Activated CD8-positive, alpha-beta memory T cell treated with anti-CD3 and anti-CD28 coated beads for 48 hours (primary cell): ENCODE measurements at regions not wholly inside any gene's neighbourhood (a gene's known extent, or its start where the extent isn't known, plus 50 kb on each side); places are given as distances from the start of the nearest gene placed in this dataset.
"Not testable (repeated sequence)": the region's sequence is repeated elsewhere in the genome, so short reads cannot be mapped to it uniquely, and the experiment has no call there.

Source experiments
- DNase-seq, 3 experiments: peaks; one replicate each; pipeline ENCODE4 v3.0.0-alpha.2; 2020; ENCODE audit warnings: low read depth in 2 of 3, low spot score in 2 of 3

DNA sequence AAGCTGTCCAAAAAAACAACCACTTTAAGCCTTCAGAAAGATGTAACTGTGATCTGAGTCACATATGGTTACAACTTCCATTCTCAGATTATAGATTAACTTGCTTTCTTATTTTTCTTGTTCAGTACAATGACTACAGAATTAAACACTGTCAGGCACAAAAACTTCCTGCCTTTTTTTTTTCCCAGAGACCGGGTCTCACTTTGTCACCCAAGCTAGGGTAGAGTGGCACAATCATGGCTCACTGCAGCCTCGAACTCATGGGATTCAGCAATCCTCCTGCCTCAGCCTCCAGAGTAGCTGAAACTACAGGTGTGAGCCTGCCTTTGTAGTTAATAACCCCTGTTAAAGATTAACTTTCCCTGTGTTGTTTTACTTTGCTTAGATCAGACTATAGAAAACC lies 163.2 kb downstream of the AVL9 start:
- no peak for DNase-seq

GRCh38 chr7:32658034-32658433 lies 162.7 kb downstream of the AVL9 start:
- DNase-seq: no peak

- DNase-seq: not testable (repeated sequence)
Measured at GRCh38 chr7:32654549-32654948, 159.3 kb downstream of the AVL9 start.

DNA sequence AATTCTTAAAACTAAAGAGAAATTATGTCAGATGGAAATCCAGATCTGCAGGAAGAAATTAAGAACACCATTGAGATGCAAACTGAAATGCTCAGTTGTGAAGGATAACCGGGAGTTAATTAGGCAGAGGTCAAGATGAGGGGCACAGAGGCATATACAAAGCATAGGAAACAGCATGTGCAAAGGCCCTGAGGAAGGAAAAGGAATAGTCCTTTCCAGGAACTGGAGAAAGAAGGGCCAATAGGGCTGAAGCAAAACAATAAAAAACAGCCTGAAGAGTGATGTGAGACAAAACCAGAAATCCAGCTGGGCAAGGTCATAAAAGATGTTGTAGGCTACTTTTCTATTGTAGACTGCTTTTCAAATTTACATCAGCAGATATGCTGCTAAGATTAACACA lies 155.1 kb downstream of the AVL9 start:
- DNase-seq: not testable (repeated sequence)

DNA sequence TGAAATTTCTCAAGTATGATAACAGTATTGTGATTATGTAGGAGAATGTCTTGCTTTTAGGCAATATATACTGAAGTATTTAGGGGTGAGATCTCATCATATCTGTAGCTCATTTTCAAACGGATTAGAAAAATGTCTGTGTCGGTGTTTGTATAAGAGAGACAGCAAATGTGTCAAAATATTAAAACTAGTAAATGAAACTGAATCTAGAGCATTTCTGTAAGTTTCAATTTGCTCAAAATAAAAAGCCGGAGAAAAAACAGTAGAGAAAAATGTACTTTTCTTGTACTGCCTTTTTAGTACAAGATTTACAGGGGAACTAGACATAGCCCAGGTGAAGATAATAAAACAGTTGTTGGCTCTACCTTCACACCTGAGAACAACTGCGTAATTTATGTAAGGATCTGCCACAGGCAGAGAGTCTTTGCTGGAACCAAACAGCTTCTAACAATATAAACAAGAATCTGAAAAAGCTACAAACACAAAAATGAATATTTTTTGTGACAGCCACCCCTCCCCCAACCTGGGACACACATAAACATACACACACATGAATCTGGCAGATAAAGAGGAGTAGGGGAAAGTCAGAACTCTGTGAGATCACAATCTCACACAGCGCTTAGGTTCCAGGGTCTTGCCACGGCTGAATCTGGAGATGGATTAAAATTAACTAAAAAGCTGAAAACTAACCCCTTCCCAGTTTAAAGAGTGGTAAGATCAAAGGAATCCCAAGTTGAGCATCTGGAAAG lies 153.3 kb downstream of the AVL9 start:
- DNase-seq: no peak

GRCh38 chr7:32645255-32645654 lies 150.0 kb downstream of the AVL9 start:
- not testable (repeated sequence) for DNase-seq

DNA sequence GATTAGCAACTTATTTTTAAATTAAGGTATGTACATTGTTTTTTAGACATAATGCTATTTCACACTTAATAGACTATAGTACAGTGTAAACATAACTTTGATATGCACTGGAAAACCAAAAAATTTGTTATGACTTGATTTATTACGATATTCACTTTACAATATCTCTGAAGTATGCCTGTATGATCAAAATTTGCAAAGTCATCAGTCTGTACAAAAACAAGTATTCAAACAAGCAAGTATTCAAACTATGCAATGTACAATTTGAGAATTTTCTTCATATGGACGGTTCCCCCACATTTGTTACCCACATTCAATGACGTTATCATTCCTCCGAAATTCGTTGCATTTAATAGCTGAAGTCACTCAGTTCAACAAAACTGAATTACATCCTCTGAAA lies 147.9 kb downstream of the AVL9 start:
- DNase-seq: no peak

DNA sequence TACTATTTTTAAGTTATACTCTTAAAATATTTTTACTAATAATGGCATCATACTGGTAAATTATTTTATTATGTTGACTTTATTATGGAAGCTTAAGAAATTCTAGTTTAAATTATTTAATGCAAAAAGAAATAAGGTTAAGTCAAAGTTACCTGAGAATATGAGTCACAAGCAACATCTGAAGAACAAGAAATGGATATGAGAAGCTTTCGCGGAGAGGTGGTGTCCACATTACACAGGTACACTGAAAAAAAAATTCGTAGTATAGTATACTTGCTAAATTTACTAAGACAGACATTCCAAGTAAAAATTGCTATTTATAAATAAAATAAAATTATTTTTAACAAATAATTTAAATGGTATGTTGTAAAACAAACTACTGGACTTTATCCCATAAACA lies 143.8 kb downstream of the AVL9 start:
- DNase-seq: no peak

DNA sequence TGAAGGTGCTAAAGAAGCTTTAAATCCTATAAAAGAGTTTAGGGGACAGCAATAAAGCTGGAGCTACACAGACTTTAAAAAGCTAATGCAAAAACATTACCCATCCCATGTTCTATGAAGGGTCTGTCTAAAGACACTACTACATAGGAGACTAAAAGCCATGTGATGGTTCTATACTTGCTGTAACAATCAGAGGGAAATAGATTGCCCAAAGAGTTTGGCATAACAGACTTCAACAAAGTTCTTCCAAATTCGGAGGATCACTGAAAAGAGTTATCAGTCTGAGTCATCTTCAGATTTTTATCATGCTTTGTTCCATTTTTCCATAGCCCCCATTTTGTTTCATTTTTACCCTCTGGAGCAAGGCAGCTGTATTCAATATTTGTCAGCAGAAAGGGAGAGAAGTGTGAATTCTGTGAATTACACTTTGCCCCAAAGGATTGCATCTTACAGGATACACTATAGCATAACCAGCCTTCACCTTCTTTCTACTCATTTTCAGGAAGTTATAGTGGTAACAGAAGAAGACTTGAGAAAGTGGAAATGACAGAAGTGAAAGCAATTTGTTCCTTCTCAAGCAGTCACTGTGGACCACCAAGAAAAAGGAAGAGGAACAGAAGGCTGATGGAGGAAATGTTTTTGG lies 143.3 kb downstream of the AVL9 start:
- DNase-seq: not testable (repeated sequence)
